ENCODE measurements at regions not wholly inside any gene's neighbourhood (a gene's known extent, or its start where the extent isn't known, plus 50 kb on each side); places are given as distances from the start of the nearest gene placed in this dataset.
A peak's percentile ranks its signal among the peaks of the same experiment; 100 is the strongest.
"Not testable (repeated sequence)": the region's sequence is repeated elsewhere in the genome, so short reads cannot be mapped to it uniquely, and the experiment has no call there.

- no peak for DNase-seq (ENCODE audit: low spot score)
These were observed 141.0 kb downstream of the ADCYAP1 start for GRCh38 chr18:1045658-1046057.

- DNase-seq (ENCODE audit: low spot score): peak; percentile 12
These were observed 142.7 kb downstream of the ADCYAP1 start for GRCh38 chr18:1047406-1047805.

DNA sequence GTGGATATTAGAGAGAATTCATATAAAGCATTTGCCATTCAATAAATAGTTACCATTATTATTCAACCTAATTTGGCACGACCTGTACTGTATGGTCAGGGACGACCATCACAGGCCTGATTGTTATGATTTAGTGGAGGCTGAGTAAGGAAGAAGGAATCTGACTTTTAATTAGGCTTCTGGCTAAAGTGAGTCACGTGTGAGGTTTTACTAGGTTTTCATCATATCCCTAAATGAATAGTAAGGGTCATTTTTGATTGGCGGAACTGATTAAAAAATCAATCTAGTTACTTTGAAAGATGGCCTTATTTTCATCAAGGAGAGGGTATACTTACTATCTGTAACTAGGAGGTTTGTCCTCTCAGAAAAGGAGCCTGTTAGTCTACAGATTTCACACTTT is 143.4 kb downstream of the ADCYAP1 start:
- peak; percentile 11 for DNase-seq (ENCODE audit: low spot score)

DNA sequence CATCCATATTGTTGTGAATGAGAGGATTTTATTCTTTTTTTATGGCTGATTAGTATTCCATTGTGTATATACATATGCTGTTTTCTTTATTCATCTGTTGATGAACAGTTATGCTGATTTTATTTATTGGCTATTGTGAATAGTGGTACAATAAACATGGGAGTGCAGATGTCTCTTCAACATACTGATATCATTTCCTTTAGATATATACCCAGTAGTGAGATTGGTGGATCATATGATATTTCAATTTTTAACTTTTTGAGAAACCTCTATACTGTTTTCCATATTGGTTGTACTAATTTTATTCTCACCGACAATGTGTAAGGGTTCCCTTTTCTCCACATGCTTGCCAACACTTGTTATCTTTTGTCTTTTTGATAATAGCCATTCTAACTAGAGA is 144.5 kb downstream of the ADCYAP1 start:
- DNase-seq (ENCODE audit: low spot score): no peak

DNA sequence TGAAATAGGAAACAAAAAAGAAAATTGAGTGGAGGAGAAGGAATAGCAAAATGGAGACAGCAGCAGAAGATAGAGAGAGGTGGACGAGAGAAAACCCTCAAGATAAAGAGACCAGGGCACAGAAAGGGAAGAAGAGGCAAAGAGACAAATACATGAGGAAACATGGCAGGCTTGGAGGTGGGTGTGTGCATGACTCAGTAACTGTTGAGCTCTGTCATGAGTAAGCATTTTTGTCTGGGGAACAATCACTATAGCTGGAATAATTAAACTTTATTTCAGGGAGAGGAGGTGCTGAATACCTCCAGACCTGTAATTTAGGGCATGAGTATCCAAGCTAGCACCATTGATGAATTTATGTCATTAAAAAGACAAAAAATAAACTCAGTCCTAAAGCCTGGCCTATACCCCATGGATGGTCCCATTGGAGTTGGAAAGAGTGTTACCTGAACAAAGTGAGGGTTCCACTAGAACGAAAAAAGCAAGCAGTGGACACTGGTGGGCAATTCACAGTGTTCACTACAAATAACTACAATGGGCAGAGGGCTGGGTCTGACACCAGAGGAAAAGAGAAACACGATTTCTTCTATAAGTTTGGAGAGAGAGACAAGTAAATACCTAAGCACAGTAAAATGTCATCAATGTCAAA is 145.5 kb downstream of the ADCYAP1 start:
- peak; percentile 7 for DNase-seq (ENCODE audit: low spot score)

GRCh38 chr18:1052301-1052700 is 147.6 kb downstream of the ADCYAP1 start:
- no peak for DNase-seq (ENCODE audit: low spot score)

DNA sequence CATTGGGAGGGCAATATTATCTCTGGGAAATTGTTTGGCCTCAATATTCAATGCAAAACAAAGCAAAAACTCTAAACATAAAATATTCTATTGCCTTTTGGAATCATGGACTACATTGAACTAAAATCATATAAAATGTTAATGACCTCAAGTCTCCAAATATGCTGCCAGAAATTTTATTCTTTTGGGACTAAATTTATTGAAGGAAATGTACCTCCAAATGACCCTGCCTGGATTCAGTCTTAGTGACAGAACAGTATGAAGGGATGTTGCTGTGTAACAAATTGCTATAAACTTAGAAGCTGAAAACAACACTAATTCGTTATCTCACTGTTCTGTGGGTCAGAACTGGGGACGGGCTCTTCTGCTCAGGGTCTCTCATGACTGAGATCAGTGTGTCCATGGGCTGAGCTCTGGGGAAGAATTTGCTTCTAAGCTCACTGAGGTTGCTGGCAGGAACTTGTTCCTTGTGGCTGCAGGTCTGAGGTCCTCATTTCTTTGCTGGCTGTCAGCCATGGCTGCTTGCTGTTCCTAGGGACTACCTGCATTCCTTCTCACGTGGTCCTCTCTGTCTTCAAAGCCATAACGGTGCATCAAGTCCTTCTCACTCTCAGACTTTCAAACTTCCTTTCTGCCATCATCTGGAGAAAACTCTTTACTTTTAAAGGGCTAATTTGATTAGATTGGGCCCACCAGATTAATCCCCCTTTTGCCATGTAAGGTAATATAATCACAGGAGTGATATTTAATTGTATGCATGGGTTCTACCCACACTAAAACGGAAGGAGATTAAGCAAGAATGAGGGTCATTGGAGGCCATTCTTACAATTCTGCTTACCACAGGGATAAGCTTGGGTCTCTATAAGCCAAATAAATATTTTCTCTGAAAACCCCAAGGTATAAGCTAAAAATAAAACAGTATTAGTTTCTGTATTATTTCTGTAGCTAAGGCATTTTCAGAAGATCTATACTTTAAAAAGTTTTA is 149.0 kb downstream of the ADCYAP1 start:
- DNase-seq (ENCODE audit: low spot score): no peak

DNA sequence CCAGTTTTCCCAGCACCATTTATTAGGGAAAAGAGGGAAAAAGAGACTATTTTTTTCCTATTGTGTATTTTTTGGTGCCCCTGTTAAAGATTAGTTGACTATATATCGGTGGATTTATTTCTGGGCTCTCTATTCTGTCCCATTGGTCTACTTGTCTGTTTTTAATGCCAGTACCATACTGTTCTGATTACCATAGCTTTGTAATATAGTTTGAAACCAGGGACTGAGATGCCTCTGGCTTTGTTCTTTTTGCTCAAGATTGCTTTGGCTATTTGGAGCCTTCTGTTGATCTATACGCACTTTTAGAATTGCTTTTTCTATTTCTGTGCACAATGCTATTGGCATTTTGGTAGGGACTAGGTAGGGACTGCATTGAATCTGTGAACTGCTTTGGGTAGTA is 151.7 kb downstream of the ADCYAP1 start:
- DNase-seq (ENCODE audit: low spot score): no peak

- DNase-seq (ENCODE audit: low spot score): no peak
These were observed 152.7 kb downstream of the ADCYAP1 start for GRCh38 chr18:1057367-1057766.

GRCh38 chr18:1062588-1062987 is 157.9 kb downstream of the ADCYAP1 start:
- DNase-seq (ENCODE audit: low spot score): peak; percentile 7

DNA sequence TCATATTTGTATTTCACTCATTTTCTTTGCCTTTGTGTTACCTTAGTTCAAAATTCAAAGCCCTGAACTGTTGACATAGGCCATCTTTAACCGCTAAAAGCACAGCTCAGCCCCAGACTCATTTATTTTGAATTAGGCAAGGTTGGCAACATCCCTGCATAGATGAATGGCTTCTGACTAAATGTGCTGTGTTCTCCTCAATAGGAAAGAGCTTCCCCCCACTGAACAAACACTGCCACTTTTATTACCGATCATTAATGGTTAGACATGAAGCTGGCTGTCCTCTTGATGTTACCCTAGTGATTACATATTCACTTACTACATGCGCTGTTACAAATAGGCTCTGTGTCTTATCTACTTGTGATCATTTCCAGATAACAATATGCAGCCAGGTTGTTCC is 170.7 kb downstream of the ADCYAP1 start:
- no peak for DNase-seq (ENCODE audit: low spot score)

GRCh38 chr18:1075876-1076275 is 171.2 kb downstream of the ADCYAP1 start:
- DNase-seq (ENCODE audit: low spot score): no peak

GRCh38 chr18:1078301-1078700 is 173.6 kb downstream of the ADCYAP1 start:
- no peak for DNase-seq (ENCODE audit: low spot score)

DNA sequence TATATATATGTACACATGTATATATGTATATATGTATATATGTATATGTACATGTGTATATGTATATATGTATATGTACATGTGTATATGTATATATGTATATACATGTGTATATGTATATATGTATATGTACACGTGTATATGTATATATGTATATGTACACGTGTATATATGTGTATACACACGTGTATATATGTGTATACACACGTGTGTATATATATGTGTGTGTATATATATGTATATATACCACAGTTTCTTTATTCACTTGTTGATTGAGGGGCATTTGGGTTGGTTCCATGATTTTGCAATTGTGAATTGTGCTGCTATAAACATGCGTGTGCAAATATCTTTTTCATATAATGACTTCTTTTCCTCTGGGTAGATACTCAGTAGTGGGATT is 179.0 kb downstream of the ADCYAP1 start:
- not testable (repeated sequence) for DNase-seq (ENCODE audit: low spot score)

GRCh38 chr18:1090758-1091157 is 186.1 kb downstream of the ADCYAP1 start:
- no peak for DNase-seq (ENCODE audit: low spot score)

DNA sequence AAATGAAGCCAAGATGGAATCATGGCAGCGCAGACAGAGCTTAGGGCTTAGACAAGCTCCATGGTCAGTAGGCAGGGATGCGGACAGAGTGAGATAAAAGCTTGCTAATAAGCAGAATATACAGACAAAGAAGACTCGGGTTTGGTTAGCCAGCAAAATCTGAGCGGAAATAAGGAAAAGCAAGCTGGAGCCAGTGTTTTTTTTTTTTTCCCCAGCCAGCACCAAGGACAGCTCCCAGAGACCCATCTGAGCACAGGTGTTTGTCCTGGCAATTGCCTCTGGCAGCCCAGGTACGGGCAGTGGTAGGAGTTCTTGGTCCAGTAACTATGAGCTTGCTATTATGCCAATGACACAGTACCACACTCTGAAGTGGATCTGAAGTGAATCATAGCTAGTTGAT is 187.6 kb downstream of the ADCYAP1 start:
- no peak for DNase-seq (ENCODE audit: low spot score)

- DNase-seq (ENCODE audit: low spot score): peak; percentile 68
These were observed 189.7 kb downstream of the ADCYAP1 start for GRCh38 chr18:1094409-1094808.

DNA sequence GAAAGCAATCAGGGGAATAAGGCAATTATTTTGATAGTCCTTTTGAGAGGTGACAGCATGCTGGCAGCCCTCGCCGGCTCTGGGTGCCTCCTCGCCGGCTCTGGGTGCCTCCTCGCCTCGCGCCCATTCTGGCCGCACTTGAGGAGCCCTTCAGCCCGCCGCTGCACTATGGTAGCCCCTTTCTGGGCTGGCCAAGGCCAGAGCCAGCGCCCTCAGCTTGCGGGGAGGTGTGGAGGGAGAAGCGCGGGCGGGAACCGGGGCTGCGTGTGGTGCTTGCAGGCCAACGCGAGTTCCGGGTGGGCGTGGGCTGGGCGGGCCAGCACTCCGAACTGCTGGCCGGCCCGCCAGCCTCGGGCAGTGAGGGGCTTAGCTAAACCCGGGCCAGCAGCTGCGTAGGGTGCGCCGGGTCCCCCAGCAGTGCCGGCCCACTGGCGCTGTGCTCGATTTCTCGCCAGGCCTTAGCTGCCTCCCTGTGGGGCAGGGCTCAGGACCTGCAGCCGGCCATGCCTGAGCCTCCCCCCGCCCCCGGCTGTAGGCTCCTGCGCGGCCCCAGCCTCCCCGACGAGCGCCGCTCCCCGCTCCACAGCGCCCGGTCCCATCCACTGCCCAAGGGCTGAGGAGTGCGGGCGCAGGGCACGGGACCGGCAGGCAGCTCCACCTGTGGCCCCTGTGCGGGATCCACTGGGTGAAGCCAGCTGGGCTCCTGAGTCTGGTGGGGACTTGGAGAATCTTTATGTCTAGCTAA is 193.5 kb downstream of the ADCYAP1 start:
- not testable (repeated sequence) for DNase-seq (ENCODE audit: low spot score)

DNA sequence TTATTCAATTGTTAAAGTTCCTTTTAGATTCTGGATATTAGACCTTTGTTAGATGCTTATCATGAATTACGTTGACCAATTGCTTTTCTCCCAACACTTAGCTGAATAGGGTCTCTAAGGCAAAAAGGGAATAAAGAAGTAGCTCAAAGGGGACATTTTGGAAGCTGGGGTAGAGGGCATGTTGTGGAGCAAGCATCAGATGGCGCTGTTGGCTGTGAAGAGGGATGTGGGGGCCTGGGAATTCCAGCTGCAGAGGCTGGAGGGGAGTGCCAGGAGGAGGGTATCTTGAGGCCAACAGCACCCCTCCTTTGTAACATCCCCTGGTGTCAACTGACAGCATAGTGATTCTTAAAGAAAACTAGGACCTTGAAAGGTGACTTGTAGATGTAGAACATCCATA is 198.2 kb downstream of the ADCYAP1 start:
- no peak for DNase-seq (ENCODE audit: low spot score)

DNA sequence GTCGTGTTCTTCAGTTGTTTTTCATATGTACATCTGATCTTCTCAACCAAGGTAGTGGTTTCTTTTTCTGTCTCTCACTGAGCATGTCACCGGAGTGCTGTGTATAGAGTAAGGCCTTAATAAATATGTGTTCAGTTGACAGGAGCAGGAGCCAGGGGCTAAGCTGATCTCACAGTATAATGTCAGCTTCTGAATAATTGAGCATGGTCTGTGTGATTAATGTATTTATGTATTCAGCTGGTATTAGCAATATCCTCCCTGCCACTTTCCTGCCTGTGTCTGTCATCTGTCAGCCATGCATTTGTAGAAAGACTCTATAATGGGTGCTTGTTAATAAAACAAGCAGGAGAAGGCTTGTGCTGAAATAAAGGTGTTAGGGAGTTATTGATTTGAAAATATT is 198.9 kb downstream of the ADCYAP1 start:
- DNase-seq (ENCODE audit: low spot score): no peak

- peak; percentile 9 for DNase-seq (ENCODE audit: low spot score)
These were observed 199.7 kb downstream of the ADCYAP1 start for GRCh38 chr18:1104181-1104881.

DNA sequence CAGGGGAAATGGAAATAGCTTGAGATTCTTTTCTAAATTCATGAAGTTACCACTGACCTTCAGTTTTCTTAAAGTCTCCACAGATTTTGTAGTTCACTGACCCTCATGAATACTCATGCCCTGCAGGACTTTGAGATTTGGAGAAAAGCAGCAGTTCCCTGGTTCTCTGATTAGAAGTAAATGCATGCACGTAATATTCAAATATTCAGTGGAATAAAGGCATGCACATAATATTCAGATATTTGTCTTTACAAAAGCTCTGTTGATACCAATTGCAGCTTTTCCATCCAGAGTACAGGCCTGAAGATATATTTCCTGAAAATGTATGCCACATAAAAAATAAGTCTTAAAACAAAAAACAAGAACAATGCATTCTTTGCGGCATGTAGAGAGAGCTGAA is 219.8 kb downstream of the ADCYAP1 start:
- DNase-seq (ENCODE audit: low spot score): no peak

All from GM03348 (cell line).